ENCODE measurements at regions not wholly inside any gene's neighbourhood (a gene's known extent, or its start where the extent isn't known, plus 50 kb on each side); places are given as distances from the start of the nearest gene placed in this dataset.
"Not testable (repeated sequence)": the region's sequence is repeated elsewhere in the genome, so short reads cannot be mapped to it uniquely, and the experiment has no call there.

DNA sequence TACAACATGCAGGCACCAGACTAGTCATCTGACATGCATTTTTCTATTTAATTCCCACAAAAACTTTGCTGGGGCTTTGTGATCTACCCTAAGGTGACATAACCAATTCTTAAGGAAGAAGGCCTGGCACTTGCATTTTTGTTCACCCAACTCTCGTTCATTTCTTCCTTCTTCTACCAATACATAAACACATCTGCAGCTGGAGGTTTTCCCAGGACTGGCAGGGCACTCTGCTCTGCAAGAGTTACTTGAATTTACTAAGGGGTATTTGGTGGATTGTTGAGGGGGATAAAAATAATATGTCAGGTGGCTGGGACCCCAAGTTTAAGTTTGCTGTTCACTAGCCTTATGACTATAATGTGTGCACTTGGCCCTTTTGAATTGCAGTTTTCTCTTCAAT is 111.4 kb upstream of the TRIB2 start:
- DNase-seq (ENCODE audit: low read depth in 2 of 2, low spot score in 1 of 2): no peak

DNA sequence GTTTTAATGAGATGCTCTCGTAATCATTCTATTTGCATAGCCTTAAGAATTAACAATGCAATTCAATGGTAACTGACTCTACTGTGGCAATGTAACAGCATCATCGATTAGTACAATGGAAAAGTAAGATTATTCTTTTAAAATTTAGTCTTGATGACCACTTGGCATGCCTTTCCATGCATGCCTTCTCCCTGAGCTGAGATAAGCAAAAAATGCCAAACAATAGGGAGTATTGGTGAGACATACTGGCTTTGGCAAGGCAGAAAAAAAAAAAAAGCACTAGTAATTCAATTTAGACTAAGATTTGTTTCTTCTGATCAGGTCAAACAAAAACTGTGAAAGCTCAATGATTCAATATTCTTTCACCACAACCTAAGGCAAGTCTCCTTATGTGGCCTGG is 110.8 kb upstream of the TRIB2 start:
- DNase-seq (ENCODE audit: low read depth in 2 of 2, low spot score in 1 of 2): no peak

DNA sequence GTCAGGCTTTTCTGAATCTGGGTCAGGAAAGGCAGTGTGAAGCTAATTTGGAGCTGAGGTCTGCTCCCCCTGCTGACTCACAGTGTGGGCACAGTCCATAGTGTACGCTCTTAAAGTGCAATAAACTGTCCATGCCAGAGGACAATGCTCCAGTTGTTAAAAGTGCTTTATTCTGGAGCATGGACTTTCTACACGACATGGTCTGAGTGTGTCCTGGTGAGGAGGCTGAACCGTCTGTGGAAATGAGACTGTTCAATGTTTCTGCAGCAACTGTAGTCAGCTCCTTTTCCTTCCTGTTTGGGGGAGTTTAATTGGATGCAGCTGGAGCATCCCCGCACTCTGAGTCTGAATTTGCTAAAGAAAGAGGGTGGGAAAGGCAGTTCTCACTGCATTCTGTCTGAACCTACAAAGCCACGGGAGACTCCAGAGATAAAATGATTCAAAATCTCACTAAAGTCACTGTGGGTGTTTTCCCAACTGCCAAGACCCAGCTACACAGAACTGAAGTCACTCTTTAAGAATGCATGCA is 110.2 kb upstream of the TRIB2 start:
- DNase-seq (ENCODE audit: low read depth in 2 of 2, low spot score in 1 of 2): no peak

GRCh38 chr2:12607971-12608370 is 108.8 kb upstream of the TRIB2 start:
- no peak for DNase-seq (ENCODE audit: low read depth in 2 of 2, low spot score in 1 of 2)

- no peak for DNase-seq (ENCODE audit: low read depth in 2 of 2, low spot score in 1 of 2)
These were observed 106.4 kb upstream of the TRIB2 start for GRCh38 chr2:12610314-12610713.

- DNase-seq (ENCODE audit: low read depth in 2 of 2, low spot score in 1 of 2): no peak
These were observed 104.6 kb upstream of the TRIB2 start for GRCh38 chr2:12612168-12612567.

DNA sequence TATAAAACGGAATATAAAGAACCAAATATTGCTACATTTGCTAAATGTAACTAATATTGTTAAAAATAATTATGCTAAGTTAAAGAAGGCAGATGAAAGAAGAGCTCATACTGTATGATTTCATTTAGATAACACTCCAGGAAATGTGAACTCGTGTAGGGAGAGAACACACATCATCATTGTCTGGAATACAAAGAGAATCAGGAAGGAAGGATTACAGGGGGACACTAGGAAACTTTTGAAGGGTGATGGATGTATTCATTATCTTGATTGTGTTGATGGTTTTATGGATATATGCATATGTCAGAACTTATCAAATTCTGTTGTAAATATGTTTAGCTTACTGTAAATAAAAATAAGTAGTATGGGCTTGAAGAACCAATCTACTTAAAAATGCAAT is 104.1 kb upstream of the TRIB2 start:
- no peak for DNase-seq (ENCODE audit: low read depth in 2 of 2, low spot score in 1 of 2)

DNA sequence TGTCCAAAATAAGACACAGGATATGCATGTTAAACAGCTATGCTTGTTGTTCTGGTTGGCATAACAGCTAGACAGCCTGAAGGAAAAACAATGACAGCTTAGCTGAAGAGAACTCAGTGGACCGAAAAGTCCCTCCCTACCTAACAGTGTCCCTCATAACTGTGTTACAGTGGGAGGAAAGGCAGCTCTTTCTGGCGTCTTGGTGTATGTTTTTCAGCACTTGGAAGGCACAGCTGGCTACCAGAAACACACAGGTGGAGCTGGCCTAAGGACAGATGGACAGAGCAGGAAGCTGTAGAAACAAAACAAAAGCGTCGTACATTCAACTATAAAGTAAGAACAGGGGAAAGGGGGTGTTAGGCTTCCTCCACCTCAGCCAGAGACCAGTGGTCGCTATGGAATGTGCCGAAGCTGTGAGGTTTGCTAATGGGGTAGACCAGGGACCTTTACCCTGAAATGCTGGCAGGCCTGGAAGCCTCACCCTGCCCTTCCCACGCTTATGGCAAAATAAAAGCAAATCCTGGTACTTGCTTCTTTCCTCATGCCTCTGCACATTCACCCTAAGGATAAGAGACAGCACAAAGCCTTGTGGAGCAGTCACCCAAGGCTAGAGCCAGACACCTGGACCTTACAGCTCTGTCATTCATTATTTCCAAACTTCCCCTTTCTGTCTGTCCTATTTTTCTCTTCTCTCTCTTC is 103.5 kb upstream of the TRIB2 start:
- DNase-seq (ENCODE audit: low read depth in 2 of 2, low spot score in 1 of 2): no peak

- DNase-seq (ENCODE audit: low read depth in 2 of 2, low spot score in 1 of 2): no peak
These were observed 101.2 kb upstream of the TRIB2 start for GRCh38 chr2:12615509-12615908.

- no peak for DNase-seq (ENCODE audit: low read depth in 2 of 2, low spot score in 1 of 2)
These were observed 100.1 kb upstream of the TRIB2 start for GRCh38 chr2:12616456-12617156.

- DNase-seq (ENCODE audit: low read depth in 2 of 2, low spot score in 1 of 2): no peak
These were observed 99.4 kb upstream of the TRIB2 start for GRCh38 chr2:12617366-12617765.

DNA sequence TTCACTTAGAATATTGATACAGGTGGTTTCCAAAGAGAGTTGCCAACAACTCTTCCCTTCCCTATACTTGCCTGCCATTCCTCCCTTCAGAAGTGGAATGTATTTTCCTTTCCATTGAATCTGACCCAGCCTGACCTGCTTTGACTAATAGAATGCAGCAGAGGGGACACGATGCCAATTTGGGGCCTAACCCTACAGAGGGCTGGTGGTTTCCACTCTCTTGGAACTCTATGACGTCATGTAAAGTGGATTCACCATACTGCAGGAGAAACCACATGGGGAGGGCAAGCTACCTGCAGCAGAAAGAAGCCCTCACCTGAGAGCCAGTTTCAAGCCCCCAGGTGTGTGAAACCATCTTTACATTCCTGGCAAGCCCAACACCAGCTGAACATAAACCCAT is 98.9 kb upstream of the TRIB2 start:
- DNase-seq (ENCODE audit: low read depth in 2 of 2, low spot score in 1 of 2): no peak

- no peak for DNase-seq (ENCODE audit: low read depth in 2 of 2, low spot score in 1 of 2)
These were observed 98.2 kb upstream of the TRIB2 start for GRCh38 chr2:12618576-12618975.

DNA sequence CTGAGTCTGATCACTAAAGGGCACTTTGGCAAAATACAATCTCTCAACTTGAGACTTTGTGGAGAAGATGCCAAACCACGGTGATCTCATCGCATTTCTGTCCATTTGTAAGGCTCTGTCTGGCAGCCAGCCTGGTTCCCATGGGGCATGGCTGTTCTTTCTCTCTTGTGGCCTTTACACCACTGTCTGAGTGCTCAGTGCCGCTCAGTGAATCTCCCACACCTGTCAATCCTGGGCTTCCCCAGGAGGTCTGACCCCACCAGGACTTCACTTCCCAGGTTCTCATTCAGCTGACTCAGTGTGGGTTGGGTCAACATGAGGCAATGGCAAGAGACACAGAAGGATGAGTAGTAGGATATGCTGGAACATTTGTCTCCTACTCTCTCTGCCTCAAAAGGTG is 96.8 kb upstream of the TRIB2 start:
- DNase-seq (ENCODE audit: low read depth in 2 of 2, low spot score in 1 of 2): no peak

GRCh38 chr2:12620759-12621158 is 96.0 kb upstream of the TRIB2 start:
- DNase-seq (ENCODE audit: low read depth in 2 of 2, low spot score in 1 of 2): no peak

DNA sequence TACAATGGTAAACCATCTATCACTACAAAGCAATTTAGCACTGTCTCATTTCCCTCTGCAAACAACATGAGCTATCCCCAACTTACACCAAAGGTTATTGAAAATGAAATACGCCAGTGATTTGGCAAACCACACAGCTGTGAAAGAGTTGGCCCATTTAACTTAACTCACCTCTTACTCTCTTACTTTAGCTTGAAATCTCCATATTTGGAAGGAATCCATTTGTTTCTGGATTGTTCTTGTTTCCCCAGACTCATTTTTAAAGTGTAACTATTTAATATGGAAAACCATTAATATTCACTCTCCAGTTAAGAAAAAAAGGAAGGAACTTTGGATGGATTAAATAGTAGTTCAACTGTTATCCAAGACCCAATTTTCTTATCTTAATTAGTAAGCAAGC is 93.7 kb upstream of the TRIB2 start:
- no peak for DNase-seq (ENCODE audit: low read depth in 2 of 2, low spot score in 1 of 2)

DNA sequence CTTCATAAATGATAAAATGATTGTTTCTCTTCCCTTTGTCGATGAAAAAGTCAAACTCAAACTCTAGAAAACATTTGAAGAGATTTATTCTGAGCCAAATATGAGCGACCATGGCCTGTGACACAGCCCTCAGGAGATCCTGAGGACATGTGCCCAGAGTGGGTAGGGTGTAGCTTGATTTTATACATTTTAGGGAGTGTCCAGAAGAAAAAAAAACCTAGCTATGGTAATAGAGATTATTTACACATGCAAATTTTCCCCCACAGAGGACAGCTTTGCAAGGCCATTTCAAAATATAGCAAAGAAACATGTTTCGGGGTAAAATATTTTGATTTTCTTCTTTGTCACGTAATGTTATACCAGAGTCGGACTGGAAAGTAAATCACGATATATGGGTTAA is 92.4 kb upstream of the TRIB2 start:
- no peak for DNase-seq (ENCODE audit: low read depth in 2 of 2, low spot score in 1 of 2)

DNA sequence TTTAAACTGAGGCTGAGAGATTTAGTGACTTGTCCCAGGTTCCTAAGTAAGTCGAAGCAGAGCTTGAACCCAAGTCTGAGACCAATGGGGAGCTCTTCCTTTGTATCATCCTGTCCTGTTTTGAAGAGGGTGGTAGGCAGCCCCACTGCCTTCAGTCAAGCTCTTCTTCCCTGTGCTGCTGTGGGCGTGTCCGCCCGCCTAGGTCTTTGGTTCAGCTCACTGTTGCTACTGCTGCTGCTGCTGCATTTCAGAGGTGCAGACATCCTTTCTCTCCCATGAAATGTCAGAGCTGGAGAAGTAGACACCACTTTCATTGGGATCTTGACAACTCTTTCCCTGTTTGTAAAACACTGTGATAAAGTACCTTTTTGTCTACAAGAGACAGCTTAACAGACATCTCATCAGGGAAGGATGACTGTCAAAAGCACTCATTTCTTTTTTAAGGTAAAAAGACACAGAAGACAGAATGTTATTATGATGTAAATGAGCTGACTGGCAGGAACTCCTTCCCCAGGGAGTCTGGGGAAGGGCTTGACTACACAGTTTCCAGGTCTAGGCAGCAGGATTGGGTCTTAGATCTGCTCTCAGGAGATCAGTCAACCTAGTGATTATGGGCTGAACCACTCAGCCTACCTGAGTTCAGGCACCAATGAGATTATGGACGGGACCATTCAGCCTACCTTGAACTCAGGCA is 91.7 kb upstream of the TRIB2 start:
- no peak for DNase-seq (ENCODE audit: low read depth in 2 of 2, low spot score in 1 of 2)

DNA sequence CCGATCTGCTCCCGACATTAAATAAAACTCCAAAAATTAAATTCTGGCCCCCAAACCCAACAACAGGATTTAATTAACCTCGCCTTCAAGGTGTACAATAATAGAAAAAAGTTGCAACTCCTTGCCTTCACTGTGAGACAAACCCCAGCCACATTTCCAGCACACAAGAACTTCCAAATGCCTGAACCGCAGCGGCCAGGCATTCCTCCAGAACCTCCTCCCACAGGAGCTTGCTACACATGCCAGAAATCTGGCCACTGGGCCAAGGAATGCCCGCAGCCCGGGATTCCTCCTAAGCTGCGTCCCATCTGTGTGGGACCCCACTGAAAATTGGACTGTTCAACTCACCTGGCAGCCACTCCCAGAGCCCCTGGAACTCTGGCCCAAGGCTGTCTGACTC is 88.2 kb upstream of the TRIB2 start:
- not testable (repeated sequence) for DNase-seq (ENCODE audit: low read depth in 2 of 2, low spot score in 1 of 2)

DNA sequence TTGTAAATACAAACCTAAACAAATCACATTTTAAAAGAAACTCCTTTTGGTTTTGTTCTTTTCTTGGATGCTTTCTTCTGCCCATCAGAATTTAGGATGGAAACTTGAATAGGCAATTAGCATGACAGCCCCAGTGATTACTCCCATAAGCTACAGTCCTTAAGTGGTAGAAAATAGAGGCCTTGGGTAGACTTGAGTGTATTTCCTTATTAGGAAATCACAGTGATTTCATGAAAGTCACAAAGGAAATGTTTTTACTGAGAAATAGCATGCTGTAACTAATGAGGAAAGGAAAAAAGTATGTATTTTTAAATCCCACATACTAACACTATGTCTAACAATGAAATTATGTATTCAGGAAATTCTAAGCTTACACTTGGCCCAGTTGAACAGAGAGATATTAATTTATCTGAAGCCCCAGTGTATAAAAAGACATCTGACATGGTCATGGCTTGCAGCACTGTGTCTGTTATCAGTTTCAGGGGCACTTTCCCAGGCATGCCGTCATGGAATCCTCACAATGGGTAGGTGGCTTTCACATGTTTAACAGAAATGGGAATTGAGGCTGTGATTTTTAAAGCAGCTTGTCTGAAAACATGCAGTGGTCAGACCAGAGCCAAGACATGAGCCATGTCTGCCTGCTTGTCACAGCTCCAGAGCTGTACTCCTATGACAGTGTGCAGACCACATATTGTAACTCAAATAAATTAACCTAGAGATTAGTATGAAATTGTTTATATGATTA is 79.7 kb upstream of the TRIB2 start:
- DNase-seq (ENCODE audit: low read depth in 2 of 2, low spot score in 1 of 2): no peak

DNA sequence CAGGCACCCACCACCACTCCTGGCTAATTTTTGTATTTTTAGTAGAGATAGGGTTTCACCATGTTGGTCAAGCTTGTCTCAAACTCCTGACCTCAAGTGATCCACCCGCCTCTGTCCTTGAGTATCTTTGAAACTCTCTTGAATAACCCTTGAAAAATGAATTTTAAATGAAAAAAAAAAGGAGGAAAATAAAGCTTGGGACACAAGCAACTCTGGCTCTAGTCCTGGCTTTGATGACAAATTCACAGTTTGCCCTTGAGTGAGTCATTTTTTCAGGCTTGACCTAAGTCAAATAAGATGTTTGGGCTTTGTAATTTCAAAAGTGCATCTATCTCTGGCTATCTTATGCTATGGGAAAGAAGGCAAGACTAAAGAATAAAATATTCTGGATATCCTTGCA is 79.0 kb upstream of the TRIB2 start:
- no peak for DNase-seq (ENCODE audit: low read depth in 2 of 2, low spot score in 1 of 2)

DNA sequence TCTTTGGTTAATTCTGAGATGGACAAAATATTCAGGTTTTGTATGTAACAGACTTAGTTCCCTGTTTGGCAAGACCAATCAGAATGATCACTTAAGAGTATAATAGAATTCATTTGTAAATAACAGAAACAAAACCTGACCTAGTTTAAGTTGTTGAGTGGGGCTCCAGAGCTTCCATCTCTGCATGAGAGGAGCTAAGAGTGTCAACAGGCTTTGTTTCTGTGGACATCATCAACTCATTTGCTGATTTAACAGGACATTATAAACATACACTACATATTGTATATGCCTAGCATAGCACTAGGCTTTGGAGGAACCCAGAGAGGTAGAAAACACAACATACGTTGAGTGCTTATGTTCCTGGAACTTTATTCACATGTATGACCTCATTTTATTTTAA is 75.3 kb upstream of the TRIB2 start:
- DNase-seq (ENCODE audit: low read depth in 2 of 2, low spot score in 1 of 2): no peak
